A673 (cell line): ENCODE measurements at regions not wholly inside any gene's neighbourhood (a gene's known extent, or its start where the extent isn't known, plus 50 kb on each side); places are given as distances from the start of the nearest gene placed in this dataset.

Experiments used
- CTCF ChIP-seq: fragments of 300-800, 200-600 bp; sonication (generic); conservative IDR thresholded peaks from 2 replicates; pipeline ENCODE4 v1.5.1; 2017; ENCODE audit warnings: low read depth, mild to moderate bottlenecking, antibody characterized with exemption, low read length, moderate library complexity, mixed read lengths
- EZH2 ChIP-seq: fragments of 200-600 bp; sonication (generic); IDR thresholded peaks from 2 replicates; pipeline ENCODE4 v1.6.1; 2017; ENCODE audit warnings: borderline replicate concordance, low read depth, mild to moderate bottlenecking, mixed read lengths, antibody characterized with exemption, low read length; ENCODE audit not compliant: poor library complexity, severe bottlenecking

- TF ChIP-seq CTCF (no peak), EZH2 (no peak)
Observed at GRCh38 chr1:5803851-5804250, 188.4 kb downstream of the NPHP4 start.
